A549 (cell line): ENCODE measurements at regions not wholly inside any gene's neighbourhood (a gene's known extent, or its start where the extent isn't known, plus 50 kb on each side); places are given as distances from the start of the nearest gene placed in this dataset.

Experiments used
- BCL3 ChIP-seq: fragments of >200 bp; sonication (Bioruptor Twin); formaldehyde crosslinking; IDR thresholded peaks from 3 replicates; pipeline ENCODE4 v1.6.1; 2016
- CHD4 ChIP-seq: fragments of 200-600 bp; sonication (generic); IDR thresholded peaks from 2 replicates; pipeline ENCODE4 v1.6.1; 2016; ENCODE audit warnings: antibody characterized with exemption, mild to moderate bottlenecking, borderline replicate concordance
- CTCF ChIP-seq: fragments of >200 bp; sonication (Bioruptor Twin); formaldehyde crosslinking; IDR thresholded peaks from 3 replicates; pipeline ENCODE4 v1.5.1; 2016
- EP300 ChIP-seq, 2 experiments: fragments of >200 bp; sonication (Bioruptor Twin); formaldehyde crosslinking; IDR thresholded peaks; 2 replicates in 1 of 2; 3 replicates in 1 of 2; pipeline ENCODE4 v1.6.1; 2016 to 2017
- HDAC2 ChIP-seq: fragments of 200-600 bp; sonication (generic); IDR thresholded peaks from 2 replicates; pipeline ENCODE4 v1.6.1; 2016
- HES2 ChIP-seq: fragments of >200 bp; sonication (Bioruptor Twin); formaldehyde crosslinking; IDR thresholded peaks from 2 replicates; pipeline ENCODE4 v1.6.1; 2016
- MAX ChIP-seq: IDR thresholded peaks from 2 replicates; pipeline ENCODE4 v1.6.1; 2012
- MAZ ChIP-seq: fragments of 150-350 bp; IDR thresholded peaks from 2 replicates; pipeline ENCODE4 v1.6.1; 2014; ENCODE audit warnings: antibody characterized with exemption, low read depth, low read length, borderline replicate concordance
- NR3C1 ChIP-seq: fragments of >200 bp; sonication (Bioruptor Twin); formaldehyde crosslinking; IDR thresholded peaks from 3 replicates; pipeline ENCODE4 v1.6.1; 2017
- PHF8 ChIP-seq: fragments of 200-600 bp; sonication (generic); IDR thresholded peaks from 2 replicates; pipeline ENCODE4 v1.6.1; 2016; ENCODE audit warnings: low read depth, mild to moderate bottlenecking, antibody characterized with exemption, moderate library complexity, borderline replicate concordance
- POLR2A ChIP-seq: IDR thresholded peaks from 2 replicates; pipeline ENCODE4 v1.6.1; 2012; ENCODE audit warnings: mild to moderate bottlenecking, low read length
- RAD21 ChIP-seq, 2 experiments: fragments of >200 bp in 1 of 2; sonication (Bioruptor Twin) in 1 of 2; formaldehyde crosslinking in 1 of 2; IDR thresholded peaks in 1 of 2; conservative IDR thresholded peaks in 1 of 2; 2 replicates in 1 of 2; 3 replicates in 1 of 2; pipeline ENCODE4 v1.6.1; 2012 to 2018; ENCODE audit warnings: inconsistent platforms in 1 of 2
- SMC3 ChIP-seq: fragments of >200 bp; sonication (Bioruptor Twin); formaldehyde crosslinking; IDR thresholded peaks from 3 replicates; pipeline ENCODE4 v1.6.1; 2018; ENCODE audit warnings: inconsistent platforms

GRCh38 chr4:64216741-64217140 lies 192.5 kb downstream of the TECRL start:
- TF ChIP-seq MAX: no peak
- TF ChIP-seq CTCF: no peak
- no peak for TF ChIP-seq EP300 (IDR thresholded peaks at IDR 0.05)
- no peak for TF ChIP-seq MAZ
- no peak for TF ChIP-seq NR3C1
- TF ChIP-seq POLR2A: no peak
- no peak for TF ChIP-seq HDAC2
- no peak for TF ChIP-seq HES2
- no peak for TF ChIP-seq PHF8
- TF ChIP-seq SMC3: no peak
- TF ChIP-seq RAD21 (conservative IDR thresholded peaks at IDR 0.05 in 1 of 2, IDR thresholded peaks at IDR 0.05 in 1 of 2): no peak
- no peak for TF ChIP-seq CHD4
- no peak for TF ChIP-seq BCL3
